ENCODE measurements at regions not wholly inside any gene's neighbourhood (a gene's known extent, or its start where the extent isn't known, plus 50 kb on each side); places are given as distances from the start of the nearest gene placed in this dataset.

GRCh38 chr1:60413091-60413490 is 339.5 kb upstream of the C1orf87 start:
- no peak overlapping the region for H4K91ac ChIP-seq (replicated peaks; ENCODE audit: insufficient read length, low read length)
- H3K14ac ChIP-seq (ENCODE audit: insufficient read length) = no peak overlapping the region
- H2BK20ac ChIP-seq (ENCODE audit: low read length) = no peak overlapping the region
- no peaks in the 10 kb centered on the region for H3K36me3 ChIP-seq (ENCODE audit: control insufficient read depth in 2 of 4, insufficient read depth in 4 of 4, low read length in 3 of 4)
- no peaks in the 10 kb centered on the region for H3K4me1 ChIP-seq (replicated peaks in 1 of 4; ENCODE audit: control insufficient read depth in 3 of 4, insufficient read depth in 4 of 4, low read length in 3 of 4)
- H3K9ac ChIP-seq (replicated peaks in 1 of 4; ENCODE audit: extremely low read depth in 1 of 4, low read depth in 3 of 4, low read length in 3 of 4) = no peak overlapping the region
- no peaks in the 10 kb centered on the region for H3K23me2 ChIP-seq (ENCODE audit: low read depth, low read length)
- H3K9me3 ChIP-seq (ENCODE audit: insufficient read depth in 2 of 2, low read depth in 1 of 2, low read length in 1 of 2) = no peaks in the 10 kb centered on the region
- H3K18ac ChIP-seq (ENCODE audit: extremely low read depth, low read length) = no peak overlapping the region
- H2BK15ac ChIP-seq (ENCODE audit: low read length) = no peak overlapping the region
- no peak overlapping the region for H3K4ac ChIP-seq (replicated peaks; ENCODE audit: insufficient read length, low read depth, low read length)
- no peak overlapping the region for H3K4me3 ChIP-seq (ENCODE audit: extremely low read depth in 1 of 4, insufficient read depth in 2 of 4, low read depth in 3 of 4, low read length in 4 of 4)
- no peak overlapping the region for H3K23ac ChIP-seq (ENCODE audit: insufficient read length)
- no peak overlapping the region for H2AK5ac ChIP-seq (ENCODE audit: low read depth, low read length)
- ChIA-PET CTCF (ENCODE audit: partially characterized antibody) (interaction anchor here (0.7 to 2.1 kb wide), 3 partner anchors 12 to 661 kb away, joined by 3 to 8 read pairs (median 6); no protein-coding TSS in a partner anchor), POLR2A (ENCODE audit: partially characterized antibody) (no interaction called here)
- no peak overlapping the region for H3K56ac ChIP-seq (replicated peaks; ENCODE audit: insufficient read length, low read depth, low read length)
- H3K4me2 ChIP-seq (ENCODE audit: insufficient read depth in 1 of 2, low read depth in 2 of 2, low read length in 2 of 2) = no peak overlapping the region
- DNase-seq (ENCODE audit: low read depth in 1 of 2, low spot score in 2 of 2) (no peak), FAIRE-seq (no peak)
- H4K5ac ChIP-seq (ENCODE audit: insufficient read length, low read depth, low read length) = no peak overlapping the region
- WGBS, 2 experiments (ENCODE audit: extremely low coverage in 1 of 2, insufficient coverage in 1 of 2, insufficient read length in 1 of 2, insufficient replicate concordance in 2 of 2, low coverage in 1 of 2, low lambda C conversion rate in 2 of 2, missing lambda C conversion rate in 1 of 2) = 100% methylated on average over 1 of the region's 1 CpG; no CpG with 5 or more reads in 1 of the 2 experiments
- H2AFZ ChIP-seq (ENCODE audit: low read length) = no peak overlapping the region
- no peak overlapping the region for H2BK12ac ChIP-seq (ENCODE audit: low read depth, low read length)
- no peak overlapping the region for H2BK120ac ChIP-seq (replicated peaks; ENCODE audit: low read depth, low read length)
- H3K79me2 ChIP-seq (ENCODE audit: control insufficient read depth in 1 of 2, insufficient read depth in 2 of 2, low read length in 2 of 2) = no peaks in the 10 kb centered on the region
- no peaks in the 10 kb centered on the region for H3K79me1 ChIP-seq (ENCODE audit: low read depth, low read length)
- no peaks in the 10 kb centered on the region for H3K27me3 ChIP-seq (replicated peaks in 1 of 4; ENCODE audit: control insufficient read depth in 3 of 4, extremely low read depth in 1 of 4, insufficient read depth in 3 of 4, low read length in 3 of 4)
- no peak overlapping the region for H2BK5ac ChIP-seq (ENCODE audit: low read depth, low read length)
- no peak overlapping the region for H3K27ac ChIP-seq (ENCODE audit: low read depth, low read length)
- no peaks in the 10 kb centered on the region for H4K20me1 ChIP-seq (replicated peaks in 1 of 2; ENCODE audit: control insufficient read depth in 1 of 2, insufficient read depth in 2 of 2, low read length in 2 of 2)
- H4K8ac ChIP-seq (ENCODE audit: extremely low read depth, insufficient read depth, low read length) = no peak overlapping the region
- TF ChIP-seq CHD7 (IDR thresholded peaks at IDR 0.05; ENCODE audit: insufficient replicate concordance, low read length) = no peak
